ENCODE measurements at regions not wholly inside any gene's neighbourhood (a gene's known extent, or its start where the extent isn't known, plus 50 kb on each side); places are given as distances from the start of the nearest gene placed in this dataset.

DNA sequence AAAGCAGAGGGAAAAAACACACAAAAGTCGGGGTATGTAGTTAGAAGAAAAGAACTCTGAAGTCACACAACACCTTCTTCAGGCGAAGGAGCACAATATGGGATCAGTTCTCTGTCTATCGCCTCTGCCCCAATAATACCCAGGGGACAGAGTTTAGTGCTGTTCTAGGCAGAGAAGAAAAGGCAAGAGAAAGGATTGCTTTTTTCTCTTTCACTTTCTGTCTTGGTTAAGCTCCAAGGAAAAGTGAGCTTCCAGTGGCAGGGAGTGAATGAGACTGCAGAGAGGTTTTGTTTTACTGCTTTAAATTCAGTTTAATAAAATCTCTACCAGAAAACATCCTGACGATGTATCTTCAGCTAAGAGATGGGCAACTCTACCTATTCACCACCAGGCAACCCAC is 86.6 kb upstream of the STXBP5 start (continued):
- TF ChIP-seq, protein P1, sequence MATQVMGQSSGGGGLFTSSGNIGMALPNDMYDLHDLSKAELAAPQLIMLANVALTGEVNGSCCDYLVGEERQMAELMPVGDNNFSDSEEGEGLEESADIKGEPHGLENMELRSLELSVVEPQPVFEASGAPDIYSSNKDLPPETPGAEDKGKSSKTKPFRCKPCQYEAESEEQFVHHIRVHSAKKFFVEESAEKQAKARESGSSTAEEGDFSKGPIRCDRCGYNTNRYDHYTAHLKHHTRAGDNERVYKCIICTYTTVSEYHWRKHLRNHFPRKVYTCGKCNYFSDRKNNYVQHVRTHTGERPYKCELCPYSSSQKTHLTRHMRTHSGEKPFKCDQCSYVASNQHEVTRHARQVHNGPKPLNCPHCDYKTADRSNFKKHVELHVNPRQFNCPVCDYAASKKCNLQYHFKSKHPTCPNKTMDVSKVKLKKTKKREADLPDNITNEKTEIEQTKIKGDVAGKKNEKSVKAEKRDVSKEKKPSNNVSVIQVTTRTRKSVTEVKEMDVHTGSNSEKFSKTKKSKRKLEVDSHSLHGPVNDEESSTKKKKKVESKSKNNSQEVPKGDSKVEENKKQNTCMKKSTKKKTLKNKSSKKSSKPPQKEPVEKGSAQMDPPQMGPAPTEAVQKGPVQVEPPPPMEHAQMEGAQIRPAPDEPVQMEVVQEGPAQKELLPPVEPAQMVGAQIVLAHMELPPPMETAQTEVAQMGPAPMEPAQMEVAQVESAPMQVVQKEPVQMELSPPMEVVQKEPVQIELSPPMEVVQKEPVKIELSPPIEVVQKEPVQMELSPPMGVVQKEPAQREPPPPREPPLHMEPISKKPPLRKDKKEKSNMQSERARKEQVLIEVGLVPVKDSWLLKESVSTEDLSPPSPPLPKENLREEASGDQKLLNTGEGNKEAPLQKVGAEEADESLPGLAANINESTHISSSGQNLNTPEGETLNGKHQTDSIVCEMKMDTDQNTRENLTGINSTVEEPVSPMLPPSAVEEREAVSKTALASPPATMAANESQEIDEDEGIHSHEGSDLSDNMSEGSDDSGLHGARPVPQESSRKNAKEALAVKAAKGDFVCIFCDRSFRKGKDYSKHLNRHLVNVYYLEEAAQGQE (IDR thresholded peaks at IDR 0.05): no peak
- TF ChIP-seq YY1 (IDR thresholded peaks at IDR 0.05): no peak

DNA sequence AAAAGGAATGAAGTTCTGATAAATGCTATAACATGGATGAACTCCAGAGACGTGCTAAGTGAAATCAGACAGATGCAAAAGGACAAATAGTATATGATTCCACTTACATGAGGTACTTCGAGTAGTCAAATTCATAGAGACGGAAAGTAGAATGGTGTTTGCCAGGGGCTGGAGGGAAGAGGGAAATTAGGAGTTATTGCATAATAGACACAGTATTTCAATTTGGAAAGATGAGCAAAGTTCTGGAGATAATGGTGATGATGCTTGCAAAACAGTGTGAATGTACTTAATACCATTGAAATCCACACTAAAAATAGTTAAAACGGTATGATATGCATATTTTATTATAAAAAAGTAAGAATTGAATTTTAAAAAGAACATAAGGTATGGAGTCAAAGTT is 84.9 kb upstream of the STXBP5 start:
- H3K36me3 ChIP-seq (ENCODE audit: control insufficient read depth in 4 of 4, insufficient read depth in 3 of 4, low read depth in 1 of 4, low read length in 3 of 4): no peaks in the 10 kb centered on the region
- H3K27ac ChIP-seq (ENCODE audit: low read depth in 1 of 2, low read length in 2 of 2): no peak overlapping the region
- 86% methylated on average over 4 of the region's 4 CpGs for whole genome bisulfite sequencing
- no peak for DNase-seq (ENCODE audit: low spot score)
- TF ChIP-seq MAX (IDR thresholded peaks at IDR 0.05) (no peak), ZBTB33 (IDR thresholded peaks at IDR 0.05) (no peak), SP1 (IDR thresholded peaks at IDR 0.05) (no peak), FOXA1 (IDR thresholded peaks at IDR 0.05) (no peak), YY1 (IDR thresholded peaks at IDR 0.05) (no peak), RAD21 (IDR thresholded peaks at IDR 0.05) (no peak), FOXA2 (IDR thresholded peaks at IDR 0.05) (no peak), NR2F2 (IDR thresholded peaks at IDR 0.05) (no peak), EGR1 (IDR thresholded peaks at IDR 0.05; ENCODE audit: low read depth in 2 of 2) (no peak), HNF4G (IDR thresholded peaks at IDR 0.05) (no peak), GABPA (IDR thresholded peaks at IDR 0.05 in 1 of 2, conservative IDR thresholded peaks at IDR 0.05 in 1 of 2) (no peak), ATF3 (IDR thresholded peaks at IDR 0.05) (no peak), CTCF (IDR thresholded peaks at IDR 0.05; ENCODE audit: low read depth, low read length, missing input control) (no peak), RXRA (IDR thresholded peaks at IDR 0.05) (no peak), TAF1 (conservative IDR thresholded peaks at IDR 0.05) (no peak), HNF4A (conservative IDR thresholded peaks at IDR 0.05) (no peak), JUND (IDR thresholded peaks at IDR 0.05) (no peak)
- TF ChIP-seq, protein P1 (IDR thresholded peaks at IDR 0.05): no peak
- H3K27me3 ChIP-seq (ENCODE audit: control insufficient read depth in 4 of 4, insufficient read depth in 4 of 4, low read length in 3 of 4): peaks cover 0 to 3% (median 0%) of the 10 kb centered on the region in 4 donors
- H3K9ac ChIP-seq (ENCODE audit: low read depth in 1 of 2, low read length in 2 of 2): no peak overlapping the region
- H3K4me3 ChIP-seq (ENCODE audit: low read depth in 1 of 3, low read length in 3 of 3): no peak overlapping the region
- H3K4me1 ChIP-seq (ENCODE audit: control insufficient read depth in 4 of 4, insufficient read depth in 4 of 4, low read length in 3 of 4): no peaks in the 10 kb centered on the region
- no peaks in the 10 kb centered on the region for H3K9me3 ChIP-seq (ENCODE audit: control insufficient read depth in 4 of 4, low read length in 3 of 4)
